BLaER1 treated with 17β-estradiol and CSF1 and Interleukin-3, amounts not matched to agents 10 nM and 100 nM (cell line): ENCODE measurements at regions not wholly inside any gene's neighbourhood (a gene's known extent, or its start where the extent isn't known, plus 50 kb on each side); places are given as distances from the start of the nearest gene placed in this dataset.

ENCODE experiments used
- H3K27ac ChIP-seq, 11 experiments: shearing (Covaris generic); formaldehyde crosslinking; 2 replicates each; pipeline ENCODE4 v1.8.1; 2022
- H3K27me3 ChIP-seq, 11 experiments: shearing (Covaris generic); formaldehyde crosslinking; 2 replicates each; pipeline ENCODE4 v1.8.1; 2022
- H3K36me3 ChIP-seq, 11 experiments: shearing (Covaris generic); formaldehyde crosslinking; 2 replicates each; pipeline ENCODE4 v1.8.1; 2022
- H3K4me1 ChIP-seq, 10 experiments: shearing (Covaris generic); formaldehyde crosslinking; 2 replicates each; pipeline ENCODE4 v1.8.1; 2022
- H3K4me2 ChIP-seq, 11 experiments: shearing (Covaris generic); formaldehyde crosslinking; 2 replicates each; pipeline ENCODE4 v1.8.1; 2022
- H3K4me3 ChIP-seq, 10 experiments: shearing (Covaris generic); formaldehyde crosslinking; 2 replicates each; pipeline ENCODE4 v1.8.1; 2022
- H3K9ac ChIP-seq, 11 experiments: shearing (Covaris generic); formaldehyde crosslinking; 2 replicates each; pipeline ENCODE4 v1.8.1; 2022
- H3K9me3 ChIP-seq, 11 experiments: shearing (Covaris generic); formaldehyde crosslinking; replicated peaks in 1 of 11; 2 replicates each; pipeline ENCODE4 v1.8.1; 2022
- H4K20me1 ChIP-seq, 11 experiments: shearing (Covaris generic); formaldehyde crosslinking; 2 replicates each; pipeline ENCODE4 v1.8.1; 2022
- Cebpa-rat ChIP-seq, 11 experiments: shearing (Covaris generic); IDR thresholded peaks; 2 replicates each; pipeline ENCODE4 v1.8.1; 2022

- H3K36me3 ChIP-seq: no peaks in the 10 kb centered on the region
- H4K20me1 ChIP-seq: no peaks in the 10 kb centered on the region
- H3K4me1 ChIP-seq: no peaks in the 10 kb centered on the region
- H3K9me3 ChIP-seq: peaks cover 0 to 5% (median 0%) of the 10 kb centered on the region in 11 experiments; a peak in 2 of 22 replicates
- H3K4me3 ChIP-seq: no peak overlapping the region
- H3K4me2 ChIP-seq: no peak overlapping the region
- no peaks in the 10 kb centered on the region for H3K27me3 ChIP-seq
- no peak overlapping the region for H3K27ac ChIP-seq
- no peak for TF ChIP-seq Cebpa-rat (IDR thresholded peaks at IDR 0.05)
- no peak overlapping the region for H3K9ac ChIP-seq
Observed at GRCh38 chr2:189327879-189328847, 113.1 kb upstream of the WDR75 start.

GRCh38 chr2:189328848-189329245 is 112.4 kb upstream of the WDR75 start:
- Histone ChIP-seq H3K4me1 (no peaks in the 10 kb centered on the region), H3K4me2 (no peak overlapping the region), H3K4me3 (no peak overlapping the region), H3K9me3 (peaks cover 0 to 5% (median 0%) of the 10 kb centered on the region in 11 experiments; a peak in 2 of 22 replicates), H4K20me1 (no peaks in the 10 kb centered on the region), H3K36me3 (no peaks in the 10 kb centered on the region), H3K27ac (no peak overlapping the region), H3K9ac (no peak overlapping the region), H3K27me3 (no peaks in the 10 kb centered on the region)
- no peak for TF ChIP-seq Cebpa-rat (IDR thresholded peaks at IDR 0.05)

- no peak for TF ChIP-seq Cebpa-rat (IDR thresholded peaks at IDR 0.05)
Observed at GRCh38 chr2:189336276-189336975, 104.8 kb upstream of the WDR75 start.

GRCh38 chr2:189337656-189338055 is 103.6 kb upstream of the WDR75 start:
- TF ChIP-seq Cebpa-rat (IDR thresholded peaks at IDR 0.05): no peak
- H3K9me3 ChIP-seq: peaks cover 15 to 19% (median 18%) of the 10 kb centered on the region in 11 experiments
- H3K27me3 ChIP-seq: no peaks in the 10 kb centered on the region
- H3K9ac ChIP-seq: no peak overlapping the region
- H4K20me1 ChIP-seq: no peaks in the 10 kb centered on the region
- no peak overlapping the region for H3K4me3 ChIP-seq
- no peak overlapping the region for H3K4me2 ChIP-seq
- no peak overlapping the region for H3K27ac ChIP-seq
- H3K4me1 ChIP-seq: no peaks in the 10 kb centered on the region
- H3K36me3 ChIP-seq: no peaks in the 10 kb centered on the region

More at GRCh38 chr2:189336276-189336975, 104.8 kb upstream of the WDR75 start:
- Histone ChIP-seq H3K4me3 (no peak overlapping the region), H4K20me1 (no peaks in the 10 kb centered on the region), H3K27me3 (no peaks in the 10 kb centered on the region), H3K36me3 (no peaks in the 10 kb centered on the region), H3K4me1 (no peaks in the 10 kb centered on the region), H3K4me2 (no peak overlapping the region), H3K9ac (no peak overlapping the region), H3K27ac (no peak overlapping the region), H3K9me3 (peaks cover 15 to 24% (median 19%) of the 10 kb centered on the region in 11 experiments)

- Histone ChIP-seq H3K9me3 (peaks cover 15 to 19% (median 18%) of the 10 kb centered on the region in 11 experiments), H3K36me3 (no peaks in the 10 kb centered on the region), H3K4me3 (no peak overlapping the region), H3K4me2 (no peak overlapping the region), H4K20me1 (no peaks in the 10 kb centered on the region), H3K27ac (no peak overlapping the region), H3K4me1 (no peaks in the 10 kb centered on the region), H3K27me3 (no peaks in the 10 kb centered on the region), H3K9ac (no peak overlapping the region)
- TF ChIP-seq Cebpa-rat (IDR thresholded peaks at IDR 0.05): no peak
Observed at GRCh38 chr2:189338115-189338514, 103.2 kb upstream of the WDR75 start.

GRCh38 chr2:189341077-189341476 is 100.2 kb upstream of the WDR75 start:
- Histone ChIP-seq H3K4me2 (no peak overlapping the region), H3K27me3 (no peaks in the 10 kb centered on the region), H3K9me3 (peaks cover 15 to 19% (median 18%) of the 10 kb centered on the region in 11 experiments), H3K36me3 (no peaks in the 10 kb centered on the region), H3K4me3 (no peak overlapping the region), H4K20me1 (no peaks in the 10 kb centered on the region), H3K27ac (no peak overlapping the region), H3K4me1 (no peaks in the 10 kb centered on the region), H3K9ac (no peak overlapping the region)
- no peak for TF ChIP-seq Cebpa-rat (IDR thresholded peaks at IDR 0.05)

GRCh38 chr2:189344043-189344442 is 97.2 kb upstream of the WDR75 start:
- no peak for TF ChIP-seq Cebpa-rat (IDR thresholded peaks at IDR 0.05)
- Histone ChIP-seq H3K4me3 (no peak overlapping the region), H3K9ac (no peak overlapping the region), H3K27me3 (no peaks in the 10 kb centered on the region), H3K4me1 (peaks cover 0 to 16% (median 0%) of the 10 kb centered on the region in 10 experiments; a peak in 4 of 20 replicates), H3K27ac (no peak overlapping the region), H3K36me3 (no peaks in the 10 kb centered on the region), H4K20me1 (no peaks in the 10 kb centered on the region), H3K4me2 (no peak overlapping the region), H3K9me3 (peaks cover 11 to 23% (median 14%) of the 10 kb centered on the region in 11 experiments)

GRCh38 chr2:189347540-189347939 is 93.7 kb upstream of the WDR75 start:
- TF ChIP-seq Cebpa-rat (IDR thresholded peaks at IDR 0.05): no peak
- H3K9me3 ChIP-seq: peaks cover 0 to 9% (median 0%) of the 10 kb centered on the region in 11 experiments; a peak in 2 of 22 replicates
- peaks cover 0 to 16% (median 0%) of the 10 kb centered on the region in 10 experiments; a peak in 4 of 20 replicates for H3K4me1 ChIP-seq
- H3K9ac ChIP-seq: no peak overlapping the region
- H4K20me1 ChIP-seq: no peaks in the 10 kb centered on the region
- no peaks in the 10 kb centered on the region for H3K36me3 ChIP-seq
- H3K27me3 ChIP-seq: no peaks in the 10 kb centered on the region
- peak overlapping the region in 2 of 11 experiments; percentile 37 to 43; a peak in 4 of 22 replicates for H3K4me2 ChIP-seq
- no peak overlapping the region for H3K4me3 ChIP-seq
- H3K27ac ChIP-seq: peak overlapping the region in 4 of 11 experiments; percentile 16 to 45 (median 30); a peak in 5 of 22 replicates

- Histone ChIP-seq H3K27me3 (no peaks in the 10 kb centered on the region), H3K27ac (no peak overlapping the region), H3K36me3 (no peaks in the 10 kb centered on the region), H3K9ac (no peak overlapping the region), H3K4me1 (peaks cover 0 to 16% (median 0%) of the 10 kb centered on the region in 10 experiments; a peak in 4 of 20 replicates), H3K4me2 (no peak overlapping the region), H4K20me1 (no peaks in the 10 kb centered on the region), H3K9me3 (peaks cover 0 to 9% (median 0%) of the 10 kb centered on the region in 11 experiments; a peak in 2 of 22 replicates), H3K4me3 (no peak overlapping the region)
- no peak for TF ChIP-seq Cebpa-rat (IDR thresholded peaks at IDR 0.05)
Observed at GRCh38 chr2:189348369-189348768, 92.9 kb upstream of the WDR75 start.
